Endothelial cell of hepatic sinusoid (primary cell): ENCODE measurements at regions not wholly inside any gene's neighbourhood (a gene's known extent, or its start where the extent isn't known, plus 50 kb on each side); places are given as distances from the start of the nearest gene placed in this dataset.

Experiments used
- in situ Hi-C: cut with HindIII; loops from 2 replicates; pipeline ENCODE4 v1.10.0; 2017; ENCODE audit warnings: low sequenced_read_pairs

GRCh38 chr2:164102366-164102765 is 366.6 kb upstream of the FIGN start:
- in situ Hi-C loops: no loop called here

GRCh38 chr2:164091673-164092072 is 355.9 kb upstream of the FIGN start:
- in situ Hi-C loops: no loop called here

GRCh38 chr2:164090533-164090932 is 354.7 kb upstream of the FIGN start:
- in situ Hi-C loops: no loop called here

- in situ Hi-C loops: no loop called here
These were observed 348.3 kb upstream of the FIGN start for GRCh38 chr2:164084066-164084465.

- in situ Hi-C loops: no loop called here
These were observed 344.7 kb upstream of the FIGN start for GRCh38 chr2:164080486-164080885.

GRCh38 chr2:164079258-164079657 is 343.4 kb upstream of the FIGN start:
- in situ Hi-C loops: no loop called here

GRCh38 chr2:164078421-164078820 is 342.6 kb upstream of the FIGN start:
- in situ Hi-C loops: no loop called here

- in situ Hi-C loops: loop anchor here (25.0 kb wide), 1 partner anchor 886 kb away; no protein-coding TSS in a partner anchor
These were observed 337.6 kb upstream of the FIGN start for GRCh38 chr2:164073101-164074074.

GRCh38 chr2:164069540-164069939 is 333.7 kb upstream of the FIGN start:
- in situ Hi-C loops: loop anchor here (25.0 kb wide), 1 partner anchor 882 kb away; no protein-coding TSS in a partner anchor

- in situ Hi-C loops: loop anchor here (25.0 kb wide), 1 partner anchor 881 kb away; no protein-coding TSS in a partner anchor
These were observed 332.3 kb upstream of the FIGN start for GRCh38 chr2:164068063-164068462.

GRCh38 chr2:164066095-164066494 is 330.3 kb upstream of the FIGN start:
- in situ Hi-C loops: loop anchor here (25.0 kb wide), 1 partner anchor 879 kb away; no protein-coding TSS in a partner anchor

- in situ Hi-C loops: loop anchor here (25.0 kb wide), 1 partner anchor 878 kb away; no protein-coding TSS in a partner anchor
These were observed 329.2 kb upstream of the FIGN start for GRCh38 chr2:164065038-164065437.

- in situ Hi-C loops: loop anchor here (25.0 kb wide), 1 partner anchor 874 kb away; no protein-coding TSS in a partner anchor
These were observed 325.4 kb upstream of the FIGN start for GRCh38 chr2:164061129-164061746.

- in situ Hi-C loops: loop anchor here (25.0 kb wide), 1 partner anchor 873 kb away; no protein-coding TSS in a partner anchor
These were observed 324.2 kb upstream of the FIGN start for GRCh38 chr2:164060031-164060430.

- in situ Hi-C loops: loop anchor here (25.0 kb wide), 1 partner anchor 868 kb away; no protein-coding TSS in a partner anchor
These were observed 319.8 kb upstream of the FIGN start for GRCh38 chr2:164055623-164056022.

GRCh38 chr2:164054651-164055050 is 318.8 kb upstream of the FIGN start:
- in situ Hi-C loops: loop anchor here (25.0 kb wide), 1 partner anchor 867 kb away; no protein-coding TSS in a partner anchor

- in situ Hi-C loops: loop anchor here (25.0 kb wide), 1 partner anchor 866 kb away; no protein-coding TSS in a partner anchor
These were observed 317.2 kb upstream of the FIGN start for GRCh38 chr2:164053021-164053420.

GRCh38 chr2:164052006-164052405 is 316.2 kb upstream of the FIGN start:
- in situ Hi-C loops: loop anchor here (25.0 kb wide), 1 partner anchor 865 kb away; no protein-coding TSS in a partner anchor

GRCh38 chr2:164048729-164049128 is 312.9 kb upstream of the FIGN start:
- in situ Hi-C loops: no loop called here

GRCh38 chr2:164046040-164046439 is 310.2 kb upstream of the FIGN start:
- in situ Hi-C loops: no loop called here

GRCh38 chr2:164044622-164045021 is 308.8 kb upstream of the FIGN start:
- in situ Hi-C loops: no loop called here
